Right cardiac atrium (tissue), 5 donors: ENCODE measurements at regions not wholly inside any gene's neighbourhood (a gene's known extent, or its start where the extent isn't known, plus 50 kb on each side); places are given as distances from the start of the nearest gene placed in this dataset.
"Not testable (repeated sequence)": the region's sequence is repeated elsewhere in the genome, so short reads cannot be mapped to it uniquely, and the experiment has no call there.

Experiments
- ATAC-seq, 2 donors: fragments of 200-7000 bp; cut with Tn5 transposase; one replicate each; pipeline versions ENCODE4 v1.8.0 to v1.9.1; 2020; ENCODE audit warnings: moderate library complexity in 2 of 2, mild to moderate bottlenecking in 1 of 2
- DNase-seq, 3 donors: peaks; one replicate each; pipeline ENCODE4 v3.0.0-alpha.2; 2020
- H3K27ac ChIP-seq: one replicate; pipeline ENCODE4 v1.5.1; 2013; ENCODE audit warnings: mild to moderate bottlenecking, low read length, control low read depth, moderate library complexity
- H3K27me3 ChIP-seq: one replicate; pipeline ENCODE4 v1.6.1; 2013; ENCODE audit not compliant: control insufficient read depth, insufficient read depth
- H3K4me1 ChIP-seq: one replicate; pipeline ENCODE4 v1.6.1; 2013; ENCODE audit warnings: low read length; ENCODE audit not compliant: control insufficient read depth, insufficient read depth
- H3K4me3 ChIP-seq: one replicate; pipeline ENCODE4 v1.5.1; 2013; ENCODE audit warnings: low read length, control low read depth
- H3K9me3 ChIP-seq: one replicate; pipeline ENCODE4 v1.6.1; 2013; ENCODE audit warnings: low read length; ENCODE audit not compliant: control insufficient read depth
- WGBS: extraction: QIAGEN DNeasy Blood & Tissue Kit; methylation state at CpG from one replicate; pipeline ENCODE4 v1.1.7; 2013; 5-methylcytosine and 5-hydroxymethylcytosine counted together
- intact Hi-C, 4 donors: fragments of 100-400 bp; cut with DNase I; formaldehyde crosslinking; loops; one replicate each; pipeline versions ENCODE4 v1.11.0 to v1.14.0; 2022 to 2023
- donor health status: healthy with polysubstance abuse.
- donor health status: DM: no; HTN: yes; CAD: no.
- donor health status: DM: no; HTN: no; CAD: no.
- donor health status: DM: no; HTN: yes; CAD: no; lungs with severe emphysema.
- donor health status: DM: yes; HTN: yes; CAD: no.

- peak; percentile 33 to 74 (median 71) for DNase-seq
- 26% methylated on average over 10 of the region's 13 CpGs for WGBS
- intact Hi-C loops, result not testable (repeated sequence)
These were observed 160.1 kb upstream of the NBPF12 start for GRCh38 chr1:146777826-146778602.

GRCh38 chr1:146774988-146775387 lies 163.1 kb upstream of the NBPF12 start:
- intact Hi-C loops, result not testable (repeated sequence)

More at GRCh38 chr1:146777826-146778602, 160.1 kb upstream of the NBPF12 start:
- H3K4me3 ChIP-seq, H3K27me3 ChIP-seq, H3K9me3 ChIP-seq, H3K27ac ChIP-seq, H3K4me1 ChIP-seq: not testable (repeated sequence)
- ATAC-seq, result peak; percentile 73

GRCh38 chr1:146774271-146774670 lies 163.9 kb upstream of the NBPF12 start:
- H3K9me3 ChIP-seq, H3K27me3 ChIP-seq, ATAC-seq, intact Hi-C loops, H3K4me3 ChIP-seq, H3K4me1 ChIP-seq, H3K27ac ChIP-seq: not testable (repeated sequence)
- WGBS, result 34% methylated on average over 7 of the region's 7 CpGs
- DNase-seq, result peak in 1 of 3 donors; percentile 18

More at GRCh38 chr1:146774988-146775387, 163.1 kb upstream of the NBPF12 start:
- 60% methylated on average over 4 of the region's 6 CpGs for WGBS
- ATAC-seq, H3K4me1 ChIP-seq, DNase-seq, H3K4me3 ChIP-seq, H3K27me3 ChIP-seq, H3K27ac ChIP-seq, H3K9me3 ChIP-seq: not testable (repeated sequence)

- intact Hi-C loops, ATAC-seq, H3K9me3 ChIP-seq, H3K27me3 ChIP-seq, H3K27ac ChIP-seq, H3K4me1 ChIP-seq, H3K4me3 ChIP-seq: not testable (repeated sequence)
- peak in 1 of 3 donors; percentile 43 for DNase-seq
- 72% methylated on average over 16 of the region's 16 CpGs for WGBS
These were observed 166.7 kb upstream of the NBPF12 start for GRCh38 chr1:146771409-146771808.

GRCh38 chr1:146770998-146771397 lies 167.1 kb upstream of the NBPF12 start:
- no CpG with 5 or more reads among the region's 3 CpGs for WGBS
- H3K9me3 ChIP-seq, H3K4me1 ChIP-seq, H3K27ac ChIP-seq, intact Hi-C loops, H3K27me3 ChIP-seq, H3K4me3 ChIP-seq, DNase-seq: not testable (repeated sequence)
- peak in 1 of 2 donors; percentile 31 for ATAC-seq

- H3K4me1 ChIP-seq, DNase-seq, H3K27me3 ChIP-seq, H3K9me3 ChIP-seq, intact Hi-C loops, H3K4me3 ChIP-seq, H3K27ac ChIP-seq: not testable (repeated sequence)
- WGBS, result no CpG with 5 or more reads among the region's 5 CpGs
- ATAC-seq, result peak; percentile 60 to 67
These were observed 174.9 kb upstream of the NBPF12 start for GRCh38 chr1:146763234-146763633.

- WGBS, result 52% methylated on average over 3 of the region's 4 CpGs
- not testable (repeated sequence) for ATAC-seq
These were observed 181.3 kb upstream of the NBPF12 start for GRCh38 chr1:146756858-146757257.

GRCh38 chr1:146748686-146749085 lies 189.4 kb upstream of the NBPF12 start:
- H3K27me3 ChIP-seq, H3K4me3 ChIP-seq, H3K9me3 ChIP-seq, intact Hi-C loops, H3K27ac ChIP-seq, DNase-seq, H3K4me1 ChIP-seq: not testable (repeated sequence)
- ATAC-seq, result peak in 1 of 2 donors; percentile 40
- WGBS, result 64% methylated on average over 1 of the region's 3 CpGs

More at GRCh38 chr1:146756858-146757257, 181.3 kb upstream of the NBPF12 start:
- DNase-seq, H3K4me3 ChIP-seq, H3K27me3 ChIP-seq, H3K9me3 ChIP-seq, intact Hi-C loops, H3K27ac ChIP-seq, H3K4me1 ChIP-seq: not testable (repeated sequence)

GRCh38 chr1:146731981-146732680 lies 206.0 kb upstream of the NBPF12 start:
- H3K27ac ChIP-seq, result not testable (repeated sequence)

GRCh38 chr1:146729642-146730344 lies 208.3 kb upstream of the NBPF12 start:
- H3K4me1 ChIP-seq, ATAC-seq, DNase-seq, H3K4me3 ChIP-seq, H3K27ac ChIP-seq, H3K9me3 ChIP-seq, H3K27me3 ChIP-seq, intact Hi-C loops: not testable (repeated sequence)
- 61% methylated on average over 6 of the region's 9 CpGs for WGBS

More at GRCh38 chr1:146731981-146732680, 206.0 kb upstream of the NBPF12 start:
- intact Hi-C loops, DNase-seq, H3K4me3 ChIP-seq, H3K9me3 ChIP-seq, H3K27me3 ChIP-seq, H3K4me1 ChIP-seq, ATAC-seq: not testable (repeated sequence)
- WGBS, result 67% methylated on average over 8 of the region's 11 CpGs

- intact Hi-C loops, ATAC-seq, H3K27me3 ChIP-seq, H3K9me3 ChIP-seq, H3K4me3 ChIP-seq, DNase-seq, H3K4me1 ChIP-seq, H3K27ac ChIP-seq: not testable (repeated sequence)
- no CpG with 5 or more reads among the region's 1 CpG for WGBS
These were observed 223.1 kb upstream of the NBPF12 start for GRCh38 chr1:146715054-146715453.
